GM12878 (cell line): ENCODE measurements at regions not wholly inside any gene's neighbourhood (a gene's known extent, or its start where the extent isn't known, plus 50 kb on each side); places are given as distances from the start of the nearest gene placed in this dataset.

Experiments used
- ATAC-seq: fragments of 200-7000 bp; cut with Tn5 transposase; 3 replicates; pipeline ENCODE4 v1.9.1; 2020; ENCODE audit warnings: mild to moderate bottlenecking, moderate library complexity
- BruUV-seq: library from RNA; stranded (reverse); fragments of 400-500 nt; replicated peaks from 2 replicates; lab custom pipeline; 2021; lab: Mats Ljungman, UMichigan
- CTCF ChIA-PET: fragments of 300-600 bp; sonication (Branson Sonifier 250); formaldehyde crosslinking; extraction: SDS; loops from one replicate; lab custom pipeline; 2021; ENCODE audit warnings: inconsistent platforms; lab: Yijun Ruan, JAX
- POLR2A ChIA-PET: fragments of 350-600 bp; formaldehyde crosslinking; extraction: SDS; loops from one replicate; lab custom pipeline; 2021; ENCODE audit warnings: inconsistent platforms; lab: Charles Lee
- RAD21 ChIA-PET: fragments of 300-600 bp; sonication (Branson Sonifier 250); formaldehyde crosslinking; loops from one replicate; lab custom pipeline; 2023; ENCODE audit warnings: antibody characterized with exemption; ENCODE audit not compliant: unreplicated experiment; lab: Charles Lee
- SMC1A ChIA-PET: fragments of 300-600 bp; sonication (Branson Sonifier 250); formaldehyde crosslinking; loops from one replicate; lab custom pipeline; 2023; ENCODE audit not compliant: unreplicated experiment, uncharacterized antibody; lab: Charles Lee
- DNase-seq: peaks from one replicate; pipeline ENCODE4 v3.0.0-alpha.2; 2011; ENCODE audit warnings: low read depth, low spot score
- FAIRE-seq: peaks from 3 replicates; lab custom pipeline; 2011; peaks lifted over from hg19 to GRCh38; lab: Jason Lieb, UNC
- H2AFZ ChIP-seq: 2 replicates; pipeline ENCODE4 v1.6.0; 2011; ENCODE audit warnings: low read depth, low read length, control low read depth; ENCODE audit not compliant: control insufficient read depth
- H3K27ac ChIP-seq: 2 replicates; pipeline ENCODE4 v1.5.1; 2011; ENCODE audit warnings: control low read depth; ENCODE audit not compliant: control insufficient read depth, insufficient read depth
- H3K27me3 ChIP-seq, 2 experiments: replicated peaks in 1 of 2; 2 replicates each; pipeline versions ENCODE4 v1.6.0 to v1.6.1; 2011; ENCODE audit warnings: low read length in 1 of 2; ENCODE audit not compliant: control insufficient read depth in 2 of 2, insufficient read depth in 2 of 2
- H3K36me3 ChIP-seq, 2 experiments: 2 replicates each; pipeline ENCODE4 v1.5.1; 2011; ENCODE audit warnings: low read length in 1 of 2; ENCODE audit not compliant: control insufficient read depth in 2 of 2, insufficient read depth in 2 of 2
- H3K4me1 ChIP-seq: 2 replicates; pipeline ENCODE4 v1.6.1; 2011; ENCODE audit warnings: mild to moderate bottlenecking, low read length, moderate library complexity, mixed read lengths; ENCODE audit not compliant: control insufficient read depth, insufficient read depth
- H3K4me2 ChIP-seq: 2 replicates; pipeline ENCODE4 v1.6.0; 2011; ENCODE audit warnings: control low read depth; ENCODE audit not compliant: control insufficient read depth, insufficient read depth
- H3K4me3 ChIP-seq: fragments of 200-600 bp; sonication (generic); 2 replicates; pipeline ENCODE4 v1.5.1; 2016
- H3K79me2 ChIP-seq: 2 replicates; pipeline ENCODE4 v1.6.0; 2011; ENCODE audit warnings: low read length; ENCODE audit not compliant: control insufficient read depth, insufficient read depth
- H3K9ac ChIP-seq: 2 replicates; pipeline ENCODE4 v1.8.0; 2011; ENCODE audit warnings: low read length, control low read depth, mixed read lengths; ENCODE audit not compliant: control insufficient read depth, insufficient read depth
- H3K9me3 ChIP-seq: replicated peaks from 3 replicates; pipeline ENCODE4 v1.5.1; 2011; ENCODE audit warnings: mild to moderate bottlenecking, low read length; ENCODE audit not compliant: control insufficient read depth, insufficient read depth
- H4K20me1 ChIP-seq: 2 replicates; pipeline ENCODE4 v1.6.0; 2011; ENCODE audit not compliant: control insufficient read depth, insufficient read depth
- CBX3 ChIP-seq: fragments of 200-600 bp; sonication (generic); IDR thresholded peaks from 2 replicates; pipeline ENCODE4 v1.6.1; 2016; ENCODE audit warnings: low read depth, borderline replicate concordance
- CEBPZ ChIP-seq: fragments of 150-350 bp; IDR thresholded peaks from 2 replicates; pipeline ENCODE4 v1.6.1; 2016; ENCODE audit warnings: low read depth, low read length
- STAT3 ChIP-seq: IDR thresholded peaks from 2 replicates; pipeline ENCODE4 v1.6.1; 2011; ENCODE audit warnings: low read depth, low read length, improper control_type of control experiment
- TAF1 ChIP-seq: IDR thresholded peaks from 2 replicates; pipeline ENCODE4 v1.6.1; 2011; ENCODE audit warnings: mild to moderate bottlenecking, low read depth, low read length, borderline replicate concordance
- TCF12 ChIP-seq: IDR thresholded peaks from 2 replicates; pipeline ENCODE4 v1.6.1; 2011; ENCODE audit warnings: low read depth, mild to moderate bottlenecking, low read length
- WGBS: methylation state at CpG from one replicate; pipeline ENCODE4 v1.1.6; 2016; ENCODE audit warnings: low lambda C conversion rate; ENCODE audit not compliant: insufficient replicate concordance, insufficient coverage; ENCODE audit errors: missing lambda C conversion rate; 5-methylcytosine and 5-hydroxymethylcytosine counted together
- in situ Hi-C: fragments of 300-500 bp; cut with MboI; formaldehyde crosslinking; loops from 9 replicates; pipeline ENCODE4 v1.14.3; 2018; ENCODE audit warnings: mixed read lengths
- intact Hi-C: fragments of 100-400 bp; cut with micrococcal nuclease; formaldehyde crosslinking; loops from one replicate; pipeline ENCODE4 v1.14.2; 2022; ENCODE audit not compliant: unreplicated experiment

- in situ Hi-C loops (no loop called here), intact Hi-C loops (no loop called here)
- H3K79me2 ChIP-seq: no peaks in the 10 kb centered on the region
- H4K20me1 ChIP-seq: no peaks in the 10 kb centered on the region
- H2AFZ ChIP-seq: no peak overlapping the region
- ChIA-PET POLR2A (no interaction called here), RAD21 (no interaction called here), CTCF (no interaction called here), SMC1A (interaction anchor here (0.6 kb wide), 1 partner anchor 10 kb away, joined by 3 read pairs; no protein-coding TSS in a partner anchor)
- WGBS: 23% methylated on average over 2 of the region's 2 CpGs
- no peak for ATAC-seq
- FAIRE-seq: no peak
- no peaks in the 10 kb centered on the region for H3K9me3 ChIP-seq
- TF ChIP-seq CEBPZ (no peak), STAT3 (no peak), TCF12 (no peak), CBX3 (no peak), TAF1 (no peak)
- H3K4me2 ChIP-seq: no peak overlapping the region
- H3K36me3 ChIP-seq: no peaks in the 10 kb centered on the region
- no peak overlapping the region for H3K9ac ChIP-seq
- H3K4me3 ChIP-seq: no peak overlapping the region
- no peak overlapping the region for H3K27ac ChIP-seq
- H3K27me3 ChIP-seq: no peaks in the 10 kb centered on the region
- no TSS peak for BruUV-seq
- H3K4me1 ChIP-seq: no peaks in the 10 kb centered on the region
- no peak for DNase-seq
These were observed 80.6 kb upstream of the PROKR2 start for GRCh38 chr20:5397393-5397792.
